CD4-positive, alpha-beta T cell treated with Interleukin-17A for 1 hour (primary cell): ENCODE measurements at regions not wholly inside any gene's neighbourhood (a gene's known extent, or its start where the extent isn't known, plus 50 kb on each side); places are given as distances from the start of the nearest gene placed in this dataset.

ENCODE experiments used
- DNase-seq: peaks from one replicate; pipeline ENCODE4 v3.0.0-alpha.2; 2020

DNA sequence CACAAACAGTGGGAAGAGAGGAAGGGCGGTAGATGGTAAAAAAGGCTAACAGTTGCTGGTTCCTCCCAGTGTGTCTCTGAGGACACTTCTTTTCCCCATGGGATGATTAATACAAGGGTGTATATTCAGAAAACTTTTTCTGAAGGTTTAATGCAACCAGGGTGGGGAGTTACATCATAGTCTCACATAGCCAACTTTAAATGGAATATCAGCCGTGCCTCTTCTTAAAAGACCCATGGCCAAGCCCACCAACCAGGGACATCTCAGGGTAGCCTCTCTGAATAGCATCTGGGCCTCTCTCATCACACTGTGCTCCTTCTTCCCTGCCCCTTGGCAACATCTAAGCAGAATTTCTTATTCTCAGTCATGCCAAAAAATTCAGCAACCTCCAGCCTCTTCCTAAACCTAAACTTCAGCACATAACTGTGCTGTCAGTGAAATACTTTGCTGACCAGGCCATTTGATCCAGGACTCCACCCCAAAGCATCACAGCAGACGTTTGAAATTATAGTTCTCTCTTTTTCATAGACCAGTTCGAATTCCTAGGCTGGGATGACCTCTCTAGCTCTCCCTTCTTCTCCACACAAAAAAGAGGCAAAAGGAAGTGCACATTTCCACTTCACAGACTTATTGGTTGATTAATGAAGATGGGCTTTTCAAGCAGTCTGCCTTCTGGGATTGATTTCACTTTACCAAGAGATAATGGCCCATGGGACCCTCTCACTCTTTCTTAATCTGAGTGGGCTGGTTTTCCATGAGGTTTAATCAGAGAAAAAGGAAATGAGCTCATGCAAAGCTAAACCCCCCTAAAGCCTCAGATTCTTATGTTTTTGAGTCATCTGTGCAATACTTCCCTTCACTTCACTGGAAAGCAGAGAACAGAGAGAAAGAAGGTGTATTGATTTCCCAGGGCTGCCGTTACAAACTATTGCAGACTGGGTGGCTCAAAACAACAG lies 85.1 kb upstream of the RAI14 start:
- no peak for DNase-seq

DNA sequence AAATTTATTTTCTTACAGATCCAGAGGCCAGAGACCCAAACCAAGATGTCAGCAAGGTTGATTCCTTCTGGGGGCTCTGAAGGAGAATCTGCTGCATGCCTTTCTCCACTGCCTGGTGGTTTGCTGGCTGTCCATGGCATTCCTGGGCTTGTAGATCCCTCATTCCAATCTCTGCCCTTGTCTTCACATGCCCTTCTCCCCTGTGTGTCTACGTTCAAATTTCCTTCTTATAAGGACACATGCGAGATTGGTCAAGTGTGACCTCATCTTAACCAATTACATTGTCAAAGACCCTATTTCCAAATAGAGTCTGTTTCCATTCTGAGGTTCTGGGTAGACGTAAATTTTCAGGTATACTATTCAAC lies 84.5 kb upstream of the RAI14 start:
- DNase-seq, result no peak

DNA sequence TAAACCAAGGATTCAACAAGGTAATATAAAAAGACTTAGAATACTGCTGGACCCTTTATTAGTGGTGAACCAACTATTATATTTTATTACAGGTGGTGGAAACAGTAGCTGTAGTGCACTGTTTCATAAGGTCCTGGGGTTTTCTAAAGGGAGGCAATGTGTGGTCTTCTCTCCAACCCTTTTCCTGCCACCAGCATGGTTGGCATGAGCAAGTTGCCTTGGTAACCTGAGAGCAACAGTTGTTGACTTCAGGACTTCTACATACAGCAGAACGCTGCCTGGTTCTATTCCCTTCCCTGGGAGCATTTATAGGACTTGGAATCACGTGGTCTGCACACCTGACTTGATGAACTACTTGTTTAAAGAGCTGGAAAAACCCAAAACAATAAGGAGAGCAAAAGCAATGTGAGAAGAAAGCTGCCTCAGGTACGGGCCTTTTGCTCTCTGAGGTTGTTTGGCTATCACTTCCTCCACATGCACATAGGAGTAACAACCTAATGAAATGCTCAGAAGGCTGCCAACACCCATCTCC lies 81.1 kb upstream of the RAI14 start:
- DNase-seq, result no peak

DNA sequence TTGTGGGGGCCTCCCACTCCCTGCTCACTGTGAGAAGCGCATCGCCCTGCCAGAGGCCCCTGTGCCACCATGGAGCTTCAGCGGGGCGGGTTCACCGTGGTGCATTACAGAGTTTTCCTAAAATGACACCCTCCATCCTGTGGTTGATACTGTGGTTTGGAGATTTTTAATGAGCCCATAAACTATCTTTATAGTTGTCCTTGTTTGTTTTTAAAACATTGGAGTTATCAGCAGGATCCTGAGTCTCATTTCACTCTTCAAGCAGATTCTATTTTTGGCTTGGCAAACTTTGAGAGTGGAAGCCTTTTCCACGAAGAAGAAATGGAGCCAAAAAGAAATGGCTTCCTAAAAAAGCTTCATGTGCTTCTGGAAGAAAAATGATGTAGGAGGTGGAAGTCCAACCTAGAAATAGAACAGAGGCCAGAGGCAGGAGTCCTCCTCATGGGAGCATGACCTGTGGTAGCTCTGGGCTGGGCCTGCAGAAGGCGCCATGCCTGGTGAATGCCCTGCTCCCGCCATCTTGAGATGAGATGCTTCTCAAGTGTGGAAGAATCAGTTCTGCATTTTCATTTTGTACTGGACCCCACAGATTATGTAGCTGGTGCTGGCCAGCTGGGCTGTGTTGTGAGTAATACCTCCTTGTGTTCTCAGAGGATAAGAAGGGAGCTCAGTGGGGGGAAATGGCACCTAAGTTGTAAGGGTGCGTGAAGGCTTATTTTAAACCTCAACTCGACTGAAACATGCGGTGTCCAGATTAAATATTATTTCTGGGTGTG lies 79.0 kb upstream of the RAI14 start:
- DNase-seq, result no peak

DNA sequence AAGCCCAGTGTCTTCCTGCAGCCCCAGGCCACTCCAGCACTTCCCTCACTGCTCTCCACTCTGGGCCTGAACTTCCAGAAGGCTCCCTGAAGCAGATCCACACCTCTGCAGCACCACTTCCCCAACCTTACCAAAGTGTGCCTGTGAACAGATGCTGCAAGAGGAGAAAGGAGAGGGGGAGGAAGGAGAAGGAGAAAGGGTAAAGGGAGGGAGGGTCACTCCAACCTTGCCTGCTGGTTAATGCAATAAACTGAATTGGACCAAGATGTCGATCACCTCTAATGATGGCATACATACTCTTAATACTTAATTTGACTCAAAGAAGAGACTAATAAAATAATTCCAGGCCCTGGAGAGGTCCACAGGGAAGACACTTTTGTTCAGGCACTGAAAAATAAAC lies 77.2 kb upstream of the RAI14 start:
- DNase-seq, result no peak

DNA sequence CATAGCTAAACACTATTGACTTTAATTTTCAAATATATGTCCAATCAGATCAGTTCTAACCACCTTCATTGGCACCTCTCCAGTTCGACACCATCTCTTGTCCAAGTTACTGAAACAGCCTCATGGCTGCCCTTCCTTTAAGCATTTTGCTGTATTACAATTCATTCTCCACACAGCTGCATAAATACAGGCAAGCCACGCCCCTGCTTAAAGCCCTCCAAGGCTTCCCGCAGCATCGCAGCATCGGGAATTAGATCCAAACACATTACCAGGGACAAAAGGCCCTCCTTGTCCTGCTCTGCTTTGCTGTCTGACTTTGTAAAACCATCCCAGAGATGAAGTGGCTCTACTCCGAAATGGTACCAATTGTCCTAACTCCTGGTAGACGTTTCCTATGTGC lies 75.1 kb upstream of the RAI14 start:
- no peak for DNase-seq

DNA sequence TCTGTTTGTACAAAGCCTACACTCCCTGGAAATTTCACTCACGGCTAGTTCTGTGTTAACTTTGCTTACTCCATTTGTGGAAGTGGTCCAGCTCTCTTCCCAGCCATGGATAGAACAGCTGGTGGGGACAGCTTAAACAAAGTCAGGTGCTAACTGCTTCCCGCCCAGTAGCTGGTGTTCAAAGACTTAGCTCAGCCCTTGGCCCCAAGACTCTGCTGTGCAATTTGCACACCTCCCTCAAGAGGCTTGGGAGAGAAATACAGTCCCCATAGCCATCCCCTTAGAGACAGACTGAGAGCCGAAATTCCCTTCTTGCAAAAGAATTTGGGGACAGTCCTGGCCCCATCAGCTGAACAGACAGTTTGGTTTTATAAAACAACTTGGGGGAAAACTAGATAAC lies 73.8 kb upstream of the RAI14 start:
- DNase-seq, result no peak

DNA sequence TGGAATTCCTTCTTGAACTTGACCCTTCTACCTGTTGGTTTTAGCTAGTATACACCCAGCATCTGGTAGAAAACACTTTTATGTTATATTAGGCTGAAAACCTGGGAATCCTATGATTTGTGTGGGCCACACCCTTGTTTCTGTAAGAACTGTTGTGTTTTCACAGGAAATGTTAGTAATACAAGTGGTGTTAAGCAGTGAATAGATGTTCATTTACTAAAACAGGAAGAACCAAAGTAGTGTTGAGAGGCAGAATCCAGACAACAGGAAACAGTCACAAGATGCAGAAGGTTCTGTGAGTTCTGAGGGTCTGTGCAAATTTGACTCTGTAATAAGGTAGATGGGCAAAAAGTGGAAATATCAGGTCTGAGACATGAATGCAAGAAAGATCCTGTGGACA lies 73.0 kb upstream of the RAI14 start:
- no peak for DNase-seq

DNA sequence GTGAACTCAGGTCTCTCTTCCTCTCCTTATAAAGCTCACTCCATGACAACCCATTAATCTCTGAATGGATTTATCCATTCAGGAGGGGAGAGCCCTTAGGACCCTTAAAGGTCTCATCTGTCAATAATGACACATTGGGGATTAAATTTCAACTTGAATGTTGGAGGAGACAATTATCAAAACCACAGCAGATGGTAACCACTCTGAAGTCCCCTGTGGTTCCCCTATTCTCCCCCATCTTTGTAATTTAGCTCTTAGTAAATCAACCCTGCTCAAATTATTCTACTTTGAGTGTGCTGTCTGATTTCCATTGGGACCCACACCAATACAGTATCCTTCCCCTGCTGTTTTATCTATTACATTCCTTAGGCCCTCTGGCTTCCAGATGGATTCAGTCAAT lies 72.0 kb upstream of the RAI14 start:
- no peak for DNase-seq

DNA sequence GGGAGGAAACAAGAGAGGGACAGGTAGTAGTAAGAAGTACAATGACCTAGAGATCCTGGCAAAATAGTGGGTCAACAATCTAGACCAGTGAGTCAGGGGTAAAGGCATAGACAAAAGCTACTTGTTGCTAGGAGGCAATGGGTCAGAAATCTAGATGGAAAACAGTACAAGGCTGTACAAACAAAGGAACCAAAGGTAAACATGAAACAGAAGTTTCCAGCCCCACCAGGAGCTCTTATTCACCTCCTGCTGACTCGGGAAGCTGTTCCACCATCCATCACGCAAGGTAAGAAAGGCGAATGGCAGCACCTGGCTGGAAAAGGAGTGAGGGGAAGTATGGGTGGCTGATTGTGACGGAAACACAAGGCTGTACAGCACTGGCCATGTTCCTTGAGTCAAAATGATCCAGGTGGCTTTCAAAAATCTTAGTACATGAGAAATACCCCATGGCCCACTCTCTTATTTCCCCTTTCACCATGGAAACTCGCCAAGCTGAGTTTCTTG lies 70.5 kb upstream of the RAI14 start:
- no peak for DNase-seq

DNA sequence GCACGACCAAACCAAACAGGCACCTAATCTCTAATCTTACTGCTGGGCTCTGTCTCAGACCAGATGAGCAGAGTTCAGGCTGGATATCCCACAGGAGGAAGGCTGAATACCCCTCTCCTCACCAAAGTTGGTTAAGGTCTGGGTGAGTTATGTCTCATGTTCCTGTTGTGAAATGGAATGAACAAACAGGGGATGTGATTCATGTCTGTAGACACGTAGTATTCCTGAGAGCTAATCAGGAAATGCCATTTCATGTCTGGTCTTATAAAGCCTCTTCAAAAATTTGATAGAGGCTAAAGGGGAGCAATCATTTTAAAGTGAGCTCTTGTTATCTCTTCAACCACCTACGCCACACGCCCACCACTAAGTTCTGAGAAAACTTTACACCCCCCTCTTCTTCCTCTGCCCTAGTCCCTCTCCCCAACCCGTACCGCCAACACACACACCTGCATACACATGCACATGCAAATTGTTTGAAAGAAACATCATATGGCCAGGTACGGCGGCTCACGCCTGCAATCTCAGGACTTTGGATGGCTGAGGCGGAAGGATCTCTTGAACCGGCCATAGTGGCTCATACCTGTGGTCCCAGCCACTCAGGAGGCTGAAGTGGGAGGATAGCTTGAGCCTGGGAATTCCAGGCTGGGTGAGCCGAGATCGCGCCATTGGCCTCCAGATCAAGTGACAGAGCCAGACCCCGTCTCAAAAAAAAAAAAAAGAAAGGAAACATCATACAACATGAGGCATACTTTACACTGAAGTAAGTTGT lies 69.8 kb upstream of the RAI14 start:
- no peak for DNase-seq

DNA sequence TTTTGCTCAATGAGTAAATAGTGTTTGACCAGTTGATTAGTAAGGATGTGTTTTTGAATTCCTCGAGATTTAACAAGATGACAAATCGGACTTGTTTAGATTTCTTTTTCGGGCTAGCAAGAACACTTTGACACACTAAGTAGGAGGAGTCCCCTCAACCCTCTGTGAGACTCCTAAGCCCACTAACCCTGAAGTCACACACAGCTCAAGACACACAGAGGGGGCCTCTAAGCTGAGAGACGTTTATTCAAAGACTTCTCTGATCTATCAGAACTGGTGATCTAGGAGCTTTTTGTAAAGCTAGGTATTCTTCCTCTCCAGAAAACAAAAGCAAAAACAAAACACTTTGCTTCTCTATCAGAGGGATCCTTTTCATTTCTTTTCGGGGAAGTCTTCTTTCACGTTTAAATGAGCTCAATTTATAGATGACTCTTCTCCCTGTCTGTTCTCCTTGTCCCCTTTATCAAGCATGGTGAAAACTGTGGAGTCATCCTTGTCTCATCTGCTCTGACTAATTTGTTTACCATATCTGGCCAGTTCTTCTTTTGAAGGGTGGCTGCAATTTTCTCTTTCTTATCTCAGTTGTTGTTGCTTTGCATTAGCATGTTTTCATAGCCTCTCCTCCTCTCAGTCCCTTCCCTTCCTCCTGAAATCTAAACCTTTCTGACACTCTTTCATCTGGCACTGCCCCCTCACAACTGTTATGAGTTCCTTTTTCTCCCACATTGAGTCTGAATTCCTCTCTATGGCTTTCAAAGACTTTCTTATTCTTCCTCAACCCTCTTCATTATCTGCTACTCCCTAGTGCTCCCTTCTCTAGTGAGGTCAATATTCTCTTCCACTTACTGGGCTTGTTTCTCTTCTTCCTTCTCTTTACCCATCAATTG lies 68.5 kb upstream of the RAI14 start:
- DNase-seq, result no peak

DNA sequence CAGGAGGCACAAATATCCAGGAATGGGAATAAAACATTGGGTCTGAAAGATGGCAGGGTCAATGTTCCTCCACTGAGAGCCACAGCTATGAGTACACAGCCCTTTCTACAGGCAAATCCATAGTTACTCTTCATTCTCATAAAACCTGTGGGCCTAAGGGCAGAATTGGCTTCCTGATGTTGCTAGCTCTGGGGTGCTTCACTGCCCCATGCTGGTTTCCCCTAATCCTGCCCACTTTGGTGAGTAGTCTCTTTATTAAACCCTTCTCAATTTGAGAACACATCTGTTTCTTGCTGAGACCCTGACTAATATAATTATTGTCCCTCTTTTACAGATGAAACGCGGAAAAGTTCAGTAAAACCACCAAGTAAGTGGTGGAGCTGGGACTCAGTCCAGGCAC lies 66.3 kb upstream of the RAI14 start:
- DNase-seq, result no peak

DNA sequence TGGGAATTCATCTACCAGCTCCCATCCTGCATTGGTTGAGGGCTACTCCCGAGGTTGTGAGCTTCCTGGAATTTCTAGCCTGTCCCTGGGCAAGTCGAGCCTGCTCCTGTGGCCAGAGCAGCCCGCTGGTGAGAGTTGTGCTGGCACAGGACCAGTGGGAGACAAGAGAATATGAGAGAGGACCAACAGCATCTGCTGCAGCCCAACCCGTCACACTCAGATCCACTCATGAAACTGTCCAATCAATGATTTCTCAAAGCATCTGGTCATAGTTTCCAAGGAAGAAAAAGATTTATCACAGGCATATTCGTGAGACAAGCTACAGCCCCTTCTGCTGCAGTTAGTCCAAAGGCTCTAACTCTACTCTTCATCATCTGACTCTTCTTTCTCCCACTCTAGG lies 64.4 kb upstream of the RAI14 start:
- no peak for DNase-seq

DNA sequence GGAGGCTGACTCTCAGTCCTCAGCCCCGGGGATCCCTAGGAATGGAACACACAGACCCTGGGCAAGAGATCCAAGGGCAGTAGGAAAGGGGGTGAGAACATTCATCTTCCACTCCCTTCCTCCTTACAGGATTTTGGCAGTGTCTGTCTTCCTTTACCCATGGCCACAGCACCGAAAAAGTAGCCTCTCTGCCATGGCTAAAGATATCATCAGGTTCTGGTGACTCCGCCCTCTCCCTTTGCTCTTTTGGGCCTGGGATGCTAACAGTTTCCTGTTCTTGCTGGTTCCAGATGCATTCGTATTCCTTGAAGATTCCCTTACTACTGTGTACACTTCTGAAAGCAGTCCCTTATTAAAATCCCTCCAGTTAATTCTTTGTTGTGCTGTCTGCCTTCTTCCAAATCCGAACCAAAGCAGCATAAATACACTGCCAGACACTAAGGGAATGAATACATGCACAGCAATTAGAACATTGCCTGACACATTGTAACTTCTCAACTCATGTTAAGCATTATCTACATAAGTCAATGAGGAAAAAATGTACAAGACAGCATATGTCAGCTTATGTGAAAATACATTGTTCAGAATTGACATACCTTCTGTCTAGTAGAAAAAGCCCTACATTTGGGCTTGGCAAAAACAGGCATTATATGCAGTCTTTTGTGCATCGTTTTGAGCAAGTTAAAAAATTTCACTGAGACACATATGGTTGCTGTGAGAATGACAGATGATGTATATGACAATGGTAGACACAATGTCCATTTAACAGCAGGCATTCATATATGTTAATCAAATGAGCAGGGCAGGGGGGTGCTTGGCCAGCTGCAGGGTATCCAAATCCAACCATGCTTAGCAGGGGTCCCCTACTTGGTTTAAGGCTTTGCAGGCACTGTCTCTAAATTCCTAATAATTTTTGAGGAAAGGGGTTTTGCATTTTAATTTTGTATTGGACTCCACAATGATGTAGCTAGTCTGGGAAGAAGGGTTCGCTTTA lies 58.8 kb upstream of the RAI14 start:
- DNase-seq, result no peak

DNA sequence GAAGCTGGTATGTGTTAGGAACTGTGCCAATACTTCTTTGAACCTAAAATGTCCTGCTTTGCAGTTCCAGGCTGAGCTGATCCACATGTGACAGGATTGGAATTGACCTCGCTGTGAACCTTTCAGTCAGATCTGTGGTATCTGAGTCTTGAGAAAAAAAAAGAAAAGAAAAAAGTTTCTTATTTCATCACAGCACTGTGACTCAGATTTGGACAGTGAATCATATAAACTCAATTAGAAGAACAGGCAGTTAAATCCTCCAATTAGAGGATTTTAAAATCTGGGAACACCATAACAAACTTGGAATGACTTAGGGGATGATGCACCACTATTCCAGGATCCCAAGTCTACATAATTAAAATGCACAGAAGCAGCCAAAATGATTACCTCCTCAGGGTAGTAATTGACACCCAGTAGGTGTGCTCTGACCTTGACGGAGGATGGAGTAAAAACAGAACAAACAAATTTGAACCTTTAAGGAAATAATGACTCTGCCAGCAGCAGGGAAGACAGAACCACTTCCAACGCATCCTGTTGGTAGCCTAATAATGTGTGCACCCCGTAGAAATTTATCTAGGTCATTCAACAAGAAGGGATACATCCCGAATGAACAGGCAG lies 57.8 kb upstream of the RAI14 start:
- DNase-seq, result no peak

DNA sequence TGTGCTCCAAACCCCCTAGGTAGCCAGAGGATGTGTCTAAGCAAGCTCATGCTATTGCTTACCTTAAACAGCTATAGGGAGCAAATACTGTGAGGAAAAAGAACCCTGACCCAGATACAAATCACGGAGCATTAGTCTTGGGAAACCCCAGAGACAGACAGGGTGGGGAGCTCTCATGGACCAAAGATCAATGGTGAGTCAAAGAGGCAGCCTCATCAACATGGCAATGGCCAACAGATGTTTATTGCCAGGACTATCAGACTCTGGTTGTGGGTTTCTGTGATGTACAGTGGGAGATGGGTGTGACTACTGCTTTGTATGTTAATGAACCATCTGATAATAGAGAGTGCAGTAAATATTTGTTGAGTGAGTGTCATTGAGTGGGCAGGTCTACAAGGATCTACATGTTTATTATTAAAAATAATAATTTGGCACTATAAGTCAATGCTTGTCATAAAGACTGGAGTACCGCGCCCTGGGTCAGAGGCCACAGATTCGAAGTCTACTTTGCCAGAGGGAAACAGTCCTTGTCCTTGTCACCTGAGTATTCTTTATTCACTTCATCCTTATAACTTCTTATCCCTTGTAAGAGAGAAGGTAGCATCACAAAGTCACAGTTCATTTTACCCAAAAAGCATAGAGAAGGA lies 56.5 kb upstream of the RAI14 start:
- no peak for DNase-seq

DNA sequence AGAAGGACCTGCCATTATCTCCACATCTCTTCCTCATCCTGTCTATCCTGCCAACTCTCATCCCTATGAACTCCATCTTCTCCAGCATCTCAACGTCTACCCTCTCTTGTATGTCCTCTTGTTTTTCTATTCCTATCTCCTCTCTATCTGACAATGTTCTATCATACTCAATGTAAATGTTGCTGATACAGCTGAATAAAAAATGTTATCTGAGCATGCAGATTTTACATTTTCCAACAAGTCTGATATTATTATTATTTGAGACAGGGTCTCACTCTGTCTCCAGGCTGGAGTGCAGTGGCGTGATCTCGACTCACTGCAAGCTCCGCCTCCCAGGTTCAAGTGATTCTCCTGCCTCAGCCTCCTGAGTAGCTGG lies 56.0 kb upstream of the RAI14 start:
- DNase-seq, result no peak

DNA sequence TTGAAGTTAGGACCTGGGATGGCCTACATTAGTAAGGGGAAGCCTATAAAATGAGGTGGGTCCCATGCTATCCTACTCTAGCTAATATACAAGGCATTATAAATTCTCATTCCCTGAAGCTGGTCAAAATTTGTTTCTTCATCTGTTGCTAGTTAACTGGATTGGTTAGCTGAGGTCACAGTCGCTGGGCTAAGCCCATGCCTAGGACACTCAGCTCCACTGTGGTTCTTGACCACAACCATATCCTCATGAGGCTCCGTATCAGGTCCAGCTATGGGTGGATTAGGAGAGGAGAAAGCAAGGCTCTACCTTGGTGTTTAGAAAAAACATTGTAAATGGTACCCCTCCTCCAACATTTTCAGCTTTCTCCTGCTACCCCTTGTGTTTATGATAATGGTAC lies 52.8 kb upstream of the RAI14 start:
- no peak for DNase-seq
